ENCODE measurements at regions not wholly inside any gene's neighbourhood (a gene's known extent, or its start where the extent isn't known, plus 50 kb on each side); places are given as distances from the start of the nearest gene placed in this dataset.

DNA sequence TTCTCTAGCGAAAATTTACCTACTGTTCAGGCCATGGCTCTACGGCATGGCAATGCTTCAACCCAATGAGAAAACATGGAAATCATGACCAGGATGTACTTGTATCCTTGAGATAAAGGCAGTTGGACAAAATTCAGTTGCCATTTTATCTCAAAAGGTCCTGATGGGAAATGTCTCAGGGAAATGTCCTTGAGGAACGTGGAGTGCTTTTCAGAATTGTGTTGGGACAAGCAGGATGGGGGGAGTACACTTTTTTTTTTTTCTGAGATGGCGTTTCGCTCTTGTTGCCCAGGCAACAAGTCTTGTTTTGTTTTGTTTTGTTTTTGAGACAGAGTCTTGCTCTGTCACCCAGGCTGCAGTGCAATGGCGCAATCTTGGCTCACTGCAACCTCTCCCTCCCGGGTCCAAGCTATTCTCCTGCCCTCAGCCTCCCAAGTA is 86.8 kb upstream of the EIF5 start:
- Histone ChIP-seq H3K9ac (no peak overlapping the region), H3F3A (ENCODE audit: low read depth) (peaks cover 7% of the 10 kb centered on the region), H3K27me3 (no peaks in the 10 kb centered on the region), H3K79me2 (ENCODE audit: low read depth) (no peaks in the 10 kb centered on the region), H3K4me2 (no peak overlapping the region), H4K20me1 (ENCODE audit: low read depth) (no peaks in the 10 kb centered on the region), H2AFZ (replicated peaks) (no peak overlapping the region), H3K4me1 (peaks cover 8% of the 10 kb centered on the region), H3K4me3 (no peak overlapping the region), H3K9me3 (ENCODE audit: low read depth) (no peaks in the 10 kb centered on the region), H3K27ac (no peak overlapping the region), H3K36me3 (no peaks in the 10 kb centered on the region)
- peaks cover 3% of the 10 kb centered on the region for H3K4me1 Mint-ChIP-seq
- H3K36me3 Mint-ChIP-seq = no peaks in the 10 kb centered on the region
- H3K27ac Mint-ChIP-seq = no peak overlapping the region
- peaks cover 3% of the 10 kb centered on the region for H3K9me3 Mint-ChIP-seq
- no peak for TF ChIP-seq EZH2phosphoT487 (IDR thresholded peaks at IDR 0.05)
- TF ChIP-seq CTCF (IDR thresholded peaks at IDR 0.05) = no peak
- no peak for TF ChIP-seq EZH2 (IDR thresholded peaks at IDR 0.05)
- peaks cover 5% of the 10 kb centered on the region for H3K27me3 Mint-ChIP-seq (ENCODE audit: insufficient read depth, low read depth)
- H3K4me3 Mint-ChIP-seq = no peak overlapping the region
- DNase-seq (ENCODE audit: low spot score) = no peak

DNA sequence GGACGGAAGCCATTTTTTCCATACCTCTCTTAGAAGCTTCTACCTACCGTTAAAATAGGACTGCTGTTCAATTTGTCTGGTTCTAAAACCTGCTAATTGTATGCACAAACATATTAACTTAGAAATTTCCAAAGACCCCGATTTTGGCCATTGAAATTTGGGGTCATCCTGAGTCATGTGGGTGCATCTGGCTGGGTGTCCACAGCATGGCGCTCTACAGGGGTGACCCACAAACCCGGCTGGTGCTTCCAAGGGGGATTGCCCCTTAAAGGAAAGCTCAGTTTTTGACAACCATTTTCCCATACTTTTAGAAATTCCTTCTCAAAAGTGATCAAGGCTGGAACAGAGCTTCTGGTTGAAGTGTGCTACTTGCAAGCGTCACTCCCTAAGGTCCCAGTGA is 83.9 kb upstream of the EIF5 start:
- Mint-ChIP-seq H3K9me3 (peaks cover 4% of the 10 kb centered on the region), H3K27ac (no peak overlapping the region), H3K36me3 (no peaks in the 10 kb centered on the region), H3K4me1 (peaks cover 3% of the 10 kb centered on the region), H3K4me3 (no peak overlapping the region), H3K27me3 (ENCODE audit: insufficient read depth, low read depth) (peaks cover 5% of the 10 kb centered on the region)
- Histone ChIP-seq H3K9ac (no peak overlapping the region), H3K27me3 (no peaks in the 10 kb centered on the region), H4K20me1 (ENCODE audit: low read depth) (no peaks in the 10 kb centered on the region), H3K79me2 (ENCODE audit: low read depth) (no peaks in the 10 kb centered on the region), H3K4me3 (no peak overlapping the region), H3K9me3 (ENCODE audit: low read depth) (no peaks in the 10 kb centered on the region), H3F3A (ENCODE audit: low read depth) (peaks cover 7% of the 10 kb centered on the region), H2AFZ (replicated peaks) (no peak overlapping the region), H3K4me1 (no peaks in the 10 kb centered on the region), H3K4me2 (no peak overlapping the region), H3K27ac (no peak overlapping the region), H3K36me3 (no peaks in the 10 kb centered on the region)
- DNase-seq (ENCODE audit: low spot score) = no peak
- TF ChIP-seq CTCF (IDR thresholded peaks at IDR 0.05) (no peak), EZH2phosphoT487 (IDR thresholded peaks at IDR 0.05) (no peak), EZH2 (IDR thresholded peaks at IDR 0.05) (no peak)

DNA sequence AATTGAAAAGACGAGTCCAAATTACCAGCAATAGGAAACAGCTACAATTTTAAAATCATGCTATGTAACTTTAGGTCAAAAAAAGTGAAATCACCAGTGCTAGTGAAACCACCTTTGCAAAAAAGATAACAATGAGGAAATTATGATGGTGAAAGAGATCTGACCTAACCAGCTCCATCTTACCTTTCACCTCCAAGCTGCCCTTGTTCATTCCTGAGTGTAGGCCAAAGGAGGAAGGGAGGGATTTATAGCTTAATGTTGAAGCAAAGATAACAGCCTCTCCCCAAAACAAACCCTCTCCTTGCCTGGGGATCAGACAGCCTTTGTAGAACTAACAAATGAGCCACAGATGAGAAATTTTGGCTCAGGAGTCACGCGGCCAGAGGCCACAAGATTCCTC is 83.2 kb upstream of the EIF5 start:
- no peak overlapping the region for H3K4me2 ChIP-seq
- H3F3A ChIP-seq (ENCODE audit: low read depth) = peaks cover 3% of the 10 kb centered on the region
- Mint-ChIP-seq H3K9me3 (peaks cover 2% of the 10 kb centered on the region), H3K36me3 (no peaks in the 10 kb centered on the region), H3K4me1 (no peaks in the 10 kb centered on the region), H3K27me3 (ENCODE audit: insufficient read depth, low read depth) (peaks cover 5% of the 10 kb centered on the region), H3K27ac (no peak overlapping the region), H3K4me3 (no peak overlapping the region)
- no peaks in the 10 kb centered on the region for H4K20me1 ChIP-seq (ENCODE audit: low read depth)
- H3K4me3 ChIP-seq = no peak overlapping the region
- no peaks in the 10 kb centered on the region for H3K36me3 ChIP-seq
- no peaks in the 10 kb centered on the region for H3K79me2 ChIP-seq (ENCODE audit: low read depth)
- no peak overlapping the region for H3K27ac ChIP-seq
- no peak for TF ChIP-seq CTCF (IDR thresholded peaks at IDR 0.05)
- TF ChIP-seq EZH2 (IDR thresholded peaks at IDR 0.05) = no peak
- no peak for TF ChIP-seq EZH2phosphoT487 (IDR thresholded peaks at IDR 0.05)
- H3K9ac ChIP-seq = no peak overlapping the region
- no peaks in the 10 kb centered on the region for H3K4me1 ChIP-seq
- no peak for DNase-seq (ENCODE audit: low spot score)
- H2AFZ ChIP-seq (replicated peaks) = no peak overlapping the region
- H3K27me3 ChIP-seq = no peaks in the 10 kb centered on the region
- no peaks in the 10 kb centered on the region for H3K9me3 ChIP-seq (ENCODE audit: low read depth)
